ENCODE measurements at regions not wholly inside any gene's neighbourhood (a gene's known extent, or its start where the extent isn't known, plus 50 kb on each side); places are given as distances from the start of the nearest gene placed in this dataset.

DNA sequence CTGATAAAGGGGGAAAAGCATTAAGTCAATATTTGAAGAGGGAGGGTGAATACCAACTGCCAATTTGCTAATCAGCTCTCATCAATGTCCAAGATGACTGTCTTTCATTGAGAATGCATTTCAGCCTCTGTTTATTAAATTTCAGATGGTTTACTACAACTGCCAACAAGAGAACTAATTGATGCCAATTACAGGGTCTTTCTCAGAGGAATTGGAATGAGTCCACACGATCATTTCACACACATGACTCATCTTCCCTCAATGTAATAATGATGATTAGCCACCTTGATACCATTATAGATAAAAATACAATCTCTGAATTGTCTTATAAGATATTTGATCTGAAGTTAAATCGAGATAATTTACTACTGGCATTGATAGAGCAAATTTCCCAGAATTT is 1274.4 kb downstream of the ROBO2 start:
- DNase-seq (ENCODE audit: low spot score), result no peak
- Histone ChIP-seq H3K4me1 (ENCODE audit: insufficient read depth, low read length) (no peaks in the 10 kb centered on the region), H3K9me3 (ENCODE audit: low read length) (no peaks in the 10 kb centered on the region), H3K36me3 (replicated peaks in 1 of 2; ENCODE audit: control insufficient read depth in 1 of 2, insufficient read depth in 2 of 2, low read length in 2 of 2) (no peaks in the 10 kb centered on the region), H3K4me3 (replicated peaks in 1 of 3; ENCODE audit: insufficient read depth in 1 of 3, low read depth in 2 of 3, low read length in 3 of 3) (no peak overlapping the region), H3K27ac (ENCODE audit: extremely low read length, insufficient read depth, low read length) (no peak overlapping the region), H3K9ac (ENCODE audit: insufficient read depth, low read depth, low read length) (no peak overlapping the region), H4K20me1 (ENCODE audit: insufficient read depth, low read length) (no peaks in the 10 kb centered on the region), H3K79me2 (ENCODE audit: insufficient read depth, low read length) (no peaks in the 10 kb centered on the region), H3K4me2 (ENCODE audit: low read depth, low read length) (no peak overlapping the region), H3K27me3 (ENCODE audit: control insufficient read depth in 1 of 2, insufficient read depth in 2 of 2, low read length in 2 of 2) (no peaks in the 10 kb centered on the region), H2AFZ (ENCODE audit: low read length) (no peak overlapping the region)
- ATAC-seq, result no peak
- in situ Hi-C loops (cut with HindIII; ENCODE audit: extremely low pct_ligation_motif_present, low pct_unique_long_range_greater_than_20kb), result no loop called here
- TF ChIP-seq TFE3 (CRISPR knock-in tag; IDR thresholded peaks at IDR 0.05) (no peak), MBD4 (IDR thresholded peaks at IDR 0.05; ENCODE audit: borderline replicate concordance, low read length) (no peak)
- intact Hi-C loops (cut with micrococcal nuclease; ENCODE audit: unreplicated experiment), result no loop called here
- no peak for FAIRE-seq
- 0% methylated on average over 2 of the region's 2 CpGs for WGBS (ENCODE audit: low lambda C conversion rate)
- BruUV-seq (replicated peaks), result no TSS peak
- CTCF ChIA-PET (ENCODE audit: low intra/inter-chr PET ratio, low total read pairs), result no interaction called here
- POLR2A ChIA-PET, result no interaction called here

DNA sequence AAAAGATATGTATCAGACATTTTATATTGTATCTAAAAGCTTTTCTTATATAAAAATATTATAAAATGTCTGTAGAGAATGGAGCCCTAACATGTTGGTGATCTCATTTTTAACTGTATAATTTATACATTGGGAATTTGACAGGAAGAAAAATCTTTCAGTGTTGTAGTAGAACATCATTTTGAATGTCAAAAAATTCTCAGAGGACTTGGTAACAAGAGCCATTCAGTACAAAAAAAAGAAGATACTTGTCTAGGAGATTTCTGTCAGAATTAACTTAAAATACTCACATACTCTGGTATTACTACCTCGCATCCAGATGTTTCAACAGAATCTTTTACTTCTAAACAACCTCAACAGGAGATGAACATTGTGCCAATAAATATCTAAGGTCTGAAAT is 1277.9 kb downstream of the ROBO2 start:
- H2AFZ ChIP-seq (ENCODE audit: low read length), result no peak overlapping the region
- no peak overlapping the region for H3K4me2 ChIP-seq (ENCODE audit: low read depth, low read length)
- DNase-seq (ENCODE audit: low spot score) (no peak), ATAC-seq (no peak), FAIRE-seq (no peak)
- BruUV-seq (replicated peaks), result no TSS peak
- no peaks in the 10 kb centered on the region for H3K79me2 ChIP-seq (ENCODE audit: insufficient read depth, low read length)
- H3K27ac ChIP-seq (ENCODE audit: extremely low read length, insufficient read depth, low read length), result no peak overlapping the region
- ChIA-PET POLR2A (no interaction called here), CTCF (ENCODE audit: low intra/inter-chr PET ratio, low total read pairs) (no interaction called here)
- no peaks in the 10 kb centered on the region for H3K4me1 ChIP-seq (ENCODE audit: insufficient read depth, low read length)
- H3K36me3 ChIP-seq (replicated peaks in 1 of 2; ENCODE audit: control insufficient read depth in 1 of 2, insufficient read depth in 2 of 2, low read length in 2 of 2), result no peaks in the 10 kb centered on the region
- H3K4me3 ChIP-seq (replicated peaks in 1 of 3; ENCODE audit: insufficient read depth in 1 of 3, low read depth in 2 of 3, low read length in 3 of 3), result no peak overlapping the region
- in situ Hi-C loops (cut with HindIII; ENCODE audit: extremely low pct_ligation_motif_present, low pct_unique_long_range_greater_than_20kb) (no loop called here), intact Hi-C loops (cut with micrococcal nuclease; ENCODE audit: unreplicated experiment) (no loop called here)
- no peaks in the 10 kb centered on the region for H3K27me3 ChIP-seq (ENCODE audit: control insufficient read depth in 1 of 2, insufficient read depth in 2 of 2, low read length in 2 of 2)
- H3K9me3 ChIP-seq (ENCODE audit: low read length), result no peaks in the 10 kb centered on the region
- WGBS (ENCODE audit: low lambda C conversion rate), result 5% methylated on average over 1 of the region's 1 CpG
- H3K9ac ChIP-seq (ENCODE audit: insufficient read depth, low read depth, low read length), result no peak overlapping the region
- no peaks in the 10 kb centered on the region for H4K20me1 ChIP-seq (ENCODE audit: insufficient read depth, low read length)
- TF ChIP-seq ZFX (CRISPR knock-in tag; IDR thresholded peaks at IDR 0.05; ENCODE audit: low read depth) (no peak), ONECUT2 (CRISPR knock-in tag; IDR thresholded peaks at IDR 0.05) (no peak), RBFOX2 (IDR thresholded peaks at IDR 0.05; ENCODE audit: low read depth, low read length) (no peak), SIN3A (IDR thresholded peaks at IDR 0.05; ENCODE audit: borderline replicate concordance, low read depth, low read length) (no peak), BCL6 (CRISPR knock-in tag; IDR thresholded peaks at IDR 0.05) (no peak), ZNF460 (CRISPR knock-in tag; IDR thresholded peaks at IDR 0.05; ENCODE audit: borderline replicate concordance) (no peak), ARNTL (CRISPR knock-in tag; IDR thresholded peaks at IDR 0.05) (no peak), HNRNPLL (IDR thresholded peaks at IDR 0.05; ENCODE audit: low read depth, low read length, poor library complexity, severe bottlenecking) (no peak), SALL1 (CRISPR knock-in tag; IDR thresholded peaks at IDR 0.05) (no peak), GABPA (IDR thresholded peaks at IDR 0.05; ENCODE audit: low read depth, low read length) (no peak), GABPA (CRISPR knock-in tag; IDR thresholded peaks at IDR 0.05; ENCODE audit: low read depth) (no peak), ZNF720 (CRISPR knock-in tag; IDR thresholded peaks at IDR 0.05) (no peak), ZNF33B (CRISPR knock-in tag; IDR thresholded peaks at IDR 0.05) (no peak), RFXANK (CRISPR knock-in tag; IDR thresholded peaks at IDR 0.05) (no peak), ZFAT (CRISPR knock-in tag; conservative IDR thresholded peaks at IDR 0.05) (no peak), NFE2L2 (IDR thresholded peaks at IDR 0.05; ENCODE audit: low read length) (no peak), XBP1 (CRISPR knock-in tag; IDR thresholded peaks at IDR 0.05) (no peak), KLF6 (CRISPR knock-in tag; IDR thresholded peaks at IDR 0.05) (no peak)
